AG09309 (cell line): ENCODE measurements at regions not wholly inside any gene's neighbourhood (a gene's known extent, or its start where the extent isn't known, plus 50 kb on each side); places are given as distances from the start of the nearest gene placed in this dataset.

Source experiments
- DNase-seq: peaks from one replicate; pipeline ENCODE4 v3.0.0-alpha.2; 2010; ENCODE audit warnings: low read depth
- H3K4me3 ChIP-seq: 2 replicates; pipeline ENCODE4 v1.5.1; 2011; ENCODE audit warnings: mild to moderate bottlenecking, low read depth, low read length, moderate library complexity; ENCODE audit not compliant: control insufficient read depth
- CTCF ChIP-seq: IDR thresholded peaks from 2 replicates; pipeline ENCODE4 v1.5.1; 2011; ENCODE audit warnings: mild to moderate bottlenecking, low read depth, low read length, inconsistent platforms; ENCODE audit not compliant: insufficient read depth, control insufficient read depth; ENCODE audit errors: missing control alignments

- TF ChIP-seq CTCF = no peak
- DNase-seq = peak; percentile 31
Measured at GRCh38 chr15:87293031-87293430, 963.5 kb downstream of the NTRK3 start.

GRCh38 chr15:87287156-87287555, 969.4 kb downstream of the NTRK3 start:
- no peak for TF ChIP-seq CTCF
- DNase-seq = peak; percentile 72
- no peak overlapping the region for H3K4me3 ChIP-seq

More at GRCh38 chr15:87293031-87293430, 963.5 kb downstream of the NTRK3 start:
- H3K4me3 ChIP-seq = no peak overlapping the region

GRCh38 chr15:87269566-87269965, 987.0 kb downstream of the NTRK3 start:
- TF ChIP-seq CTCF = no peak
- DNase-seq = no peak
- H3K4me3 ChIP-seq = no peak overlapping the region

DNA sequence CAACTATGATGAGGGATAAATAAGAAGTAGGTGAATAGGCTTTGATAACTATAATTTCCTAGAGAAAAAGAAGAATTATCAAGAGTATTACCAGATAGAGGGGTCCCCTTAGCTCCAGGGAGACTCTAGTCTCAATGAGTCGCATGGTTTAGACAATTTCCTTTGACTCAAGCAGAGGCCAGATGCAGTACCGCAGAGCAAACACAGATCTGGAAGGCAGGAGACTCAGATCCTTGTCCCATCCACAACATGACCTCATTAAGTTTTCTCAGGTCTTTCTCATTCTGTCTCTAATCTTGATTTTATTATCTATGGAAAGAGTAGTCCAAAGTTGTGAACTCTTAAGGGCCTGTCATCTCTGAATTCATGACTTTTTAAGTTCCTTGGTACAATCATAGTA, 987.9 kb downstream of the NTRK3 start:
- DNase-seq = no peak
- no peak for TF ChIP-seq CTCF
- H3K4me3 ChIP-seq = no peak overlapping the region

DNA sequence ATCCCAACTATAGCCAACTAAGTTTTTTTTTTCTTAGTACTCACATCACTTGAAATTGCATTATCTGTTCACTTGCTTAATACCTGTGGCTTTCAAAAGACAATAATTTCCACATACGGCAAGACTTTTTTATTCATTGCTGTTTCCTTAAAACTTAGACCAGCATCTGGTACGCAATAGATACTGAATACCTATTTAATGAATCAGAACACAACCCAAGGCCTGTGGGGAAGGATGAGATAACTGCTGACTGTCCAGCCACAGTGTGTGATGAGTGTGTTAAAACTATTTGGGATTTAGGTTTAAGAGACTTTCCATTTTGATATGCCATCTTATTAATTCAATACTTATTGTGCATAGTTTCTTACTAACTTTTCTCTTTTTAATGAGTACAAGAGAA, 988.7 kb downstream of the NTRK3 start:
- no peak for TF ChIP-seq CTCF
- no peak overlapping the region for H3K4me3 ChIP-seq
- peak; percentile 76 for DNase-seq

- no peak overlapping the region for H3K4me3 ChIP-seq
- DNase-seq = no peak
- no peak for TF ChIP-seq CTCF
Measured at GRCh38 chr15:87263871-87264270, 992.7 kb downstream of the NTRK3 start.

DNA sequence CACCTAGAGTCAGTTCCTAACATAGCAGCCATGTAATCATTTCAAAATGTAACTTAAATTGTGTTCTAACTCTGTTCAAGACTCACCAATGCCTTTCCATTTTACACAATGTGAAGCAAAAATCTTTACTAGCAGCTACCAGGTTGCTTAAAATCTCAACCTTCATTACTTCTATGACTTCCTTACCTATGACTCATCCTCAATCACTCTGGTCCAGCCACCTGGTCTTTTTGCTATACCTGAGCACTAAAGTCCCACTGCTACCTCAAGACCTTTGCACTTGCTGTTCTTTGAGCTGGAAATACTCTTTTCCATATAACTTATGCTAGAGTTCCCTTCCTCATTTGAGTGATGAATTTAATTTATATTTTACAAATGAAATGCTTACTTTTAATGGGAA, 993.2 kb downstream of the NTRK3 start:
- no peak for DNase-seq
- TF ChIP-seq CTCF = no peak

More for the DNA sequence above, 993.2 kb downstream of the NTRK3 start:
- H3K4me3 ChIP-seq = no peak overlapping the region
